GM12891 (cell line): ENCODE measurements at regions not wholly inside any gene's neighbourhood (a gene's known extent, or its start where the extent isn't known, plus 50 kb on each side); places are given as distances from the start of the nearest gene placed in this dataset.

ENCODE experiments used
- DNase-seq: peaks from one replicate; pipeline ENCODE4 v3.0.0; 2011; ENCODE audit warnings: low spot score; ENCODE audit not compliant: insufficient read length
- FAIRE-seq: peaks from 2 replicates; lab custom pipeline; 2011; peaks lifted over from hg19 to GRCh38; lab: Jason Lieb, UNC
- PAX5 ChIP-seq: IDR thresholded peaks from 2 replicates; pipeline ENCODE4 v1.6.1; 2011; ENCODE audit warnings: low read length, moderate library complexity, mild to moderate bottlenecking; ENCODE audit not compliant: insufficient read depth, severe bottlenecking
- POLR2A ChIP-seq: IDR thresholded peaks from 2 replicates; pipeline ENCODE4 v1.6.1; 2011; ENCODE audit warnings: low read depth, low read length, control low read depth
- POLR2AphosphoS5 ChIP-seq: IDR thresholded peaks from 2 replicates; pipeline ENCODE4 v1.6.1; 2011; ENCODE audit warnings: low read depth, low read length, control low read depth
- POU2F2 ChIP-seq: IDR thresholded peaks from 2 replicates; pipeline ENCODE4 v1.6.1; 2011; ENCODE audit warnings: low read depth, mild to moderate bottlenecking, control low read depth, low read length, moderate library complexity
- SPI1 ChIP-seq: IDR thresholded peaks from 2 replicates; pipeline ENCODE4 v1.6.1; 2011; ENCODE audit warnings: low read depth, low read length, control low read depth
- TAF1 ChIP-seq: IDR thresholded peaks from 2 replicates; pipeline ENCODE4 v1.6.1; 2011; ENCODE audit warnings: low read depth, low read length, control low read depth

DNA sequence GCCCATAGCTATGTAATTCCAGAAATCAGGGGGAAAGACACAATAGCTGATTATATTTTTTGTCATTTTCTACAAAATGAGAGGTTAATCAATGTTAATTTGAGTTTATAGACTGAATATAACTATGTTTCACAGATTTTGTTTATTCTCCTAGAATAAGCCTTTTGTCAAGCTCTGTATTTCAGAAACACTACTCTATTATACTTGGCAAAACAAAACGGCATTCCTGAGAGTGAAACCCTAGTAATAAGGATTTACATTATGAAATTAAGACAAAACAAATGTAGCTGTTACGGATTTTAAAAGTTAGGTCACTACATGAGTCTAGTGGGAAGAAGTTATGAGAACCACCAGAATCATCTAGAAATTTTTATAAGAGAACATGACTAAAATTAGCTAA lies 334.2 kb downstream of the KLF12 start:
- FAIRE-seq (no peak), DNase-seq (no peak)
- TF ChIP-seq SPI1 (no peak), POLR2AphosphoS5 (no peak), TAF1 (no peak), POU2F2 (no peak), PAX5 (no peak), POLR2A (no peak)

DNA sequence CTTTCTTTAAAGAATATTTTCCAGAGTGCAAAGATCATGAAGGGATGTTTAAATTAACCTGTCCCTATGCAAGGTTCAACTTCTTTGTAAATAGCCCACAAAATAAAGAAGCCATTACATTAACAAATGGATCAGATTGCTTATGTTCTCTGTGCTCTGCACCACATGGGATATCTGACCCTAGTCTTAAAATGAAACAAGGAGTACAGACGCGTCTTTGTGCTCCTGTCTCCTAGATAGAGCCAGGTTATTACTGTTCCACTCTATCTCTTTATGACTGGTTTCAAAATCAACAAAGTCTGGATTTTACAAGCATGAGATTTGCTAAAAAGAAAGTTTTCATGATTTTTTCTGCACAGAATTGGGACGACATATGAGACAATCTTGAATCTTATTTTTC lies 339.4 kb downstream of the KLF12 start:
- no peak for DNase-seq
- no peak for FAIRE-seq
- TF ChIP-seq PAX5, result no peak
- TF ChIP-seq TAF1, result no peak

DNA sequence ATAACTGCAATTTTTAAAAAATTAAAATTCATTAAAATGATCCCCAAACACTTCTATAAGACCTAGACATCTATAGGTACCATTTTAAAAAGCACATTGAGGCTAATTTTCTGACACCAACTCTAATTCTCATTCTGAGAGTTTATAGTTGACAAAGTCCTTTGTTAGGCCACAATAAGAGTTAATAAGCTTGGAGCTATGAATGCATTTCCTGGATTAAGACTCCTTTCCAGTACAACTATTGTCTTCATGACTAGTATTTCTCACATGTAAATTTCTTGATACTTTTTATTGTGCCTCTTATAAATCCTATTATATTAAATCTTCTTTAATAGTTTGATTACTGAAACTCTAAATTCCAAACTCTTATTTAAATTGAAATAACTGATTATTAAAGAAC lies 340.8 kb downstream of the KLF12 start:
- no peak for DNase-seq
- TF ChIP-seq POLR2AphosphoS5 (no peak), TAF1 (no peak), POU2F2 (no peak), SPI1 (no peak), POLR2A (no peak), PAX5 (no peak)
- no peak for FAIRE-seq

DNA sequence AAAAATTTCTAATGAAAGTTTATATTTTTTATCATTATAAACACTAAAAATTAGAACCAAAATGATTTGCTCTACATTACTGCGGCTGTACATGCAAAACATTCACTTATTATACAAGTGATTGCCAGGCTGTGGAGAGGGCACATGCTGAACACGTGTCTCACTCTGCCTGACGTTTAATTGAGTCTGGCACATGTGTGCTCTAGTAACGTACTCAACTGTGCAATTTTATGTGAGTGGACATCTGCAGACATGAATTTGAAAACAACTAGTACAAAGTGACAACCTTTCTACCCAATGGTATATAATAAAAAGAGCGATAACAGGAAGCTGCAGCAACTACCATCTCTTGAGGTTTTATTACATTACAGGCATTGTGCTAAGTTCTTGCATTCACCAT lies 341.4 kb downstream of the KLF12 start:
- no peak for DNase-seq
- no peak for TF ChIP-seq TAF1
- no peak for TF ChIP-seq POLR2AphosphoS5
- TF ChIP-seq POLR2A, result no peak
- TF ChIP-seq POU2F2, result no peak
- TF ChIP-seq PAX5, result no peak
- no peak for TF ChIP-seq SPI1
- no peak for FAIRE-seq

DNA sequence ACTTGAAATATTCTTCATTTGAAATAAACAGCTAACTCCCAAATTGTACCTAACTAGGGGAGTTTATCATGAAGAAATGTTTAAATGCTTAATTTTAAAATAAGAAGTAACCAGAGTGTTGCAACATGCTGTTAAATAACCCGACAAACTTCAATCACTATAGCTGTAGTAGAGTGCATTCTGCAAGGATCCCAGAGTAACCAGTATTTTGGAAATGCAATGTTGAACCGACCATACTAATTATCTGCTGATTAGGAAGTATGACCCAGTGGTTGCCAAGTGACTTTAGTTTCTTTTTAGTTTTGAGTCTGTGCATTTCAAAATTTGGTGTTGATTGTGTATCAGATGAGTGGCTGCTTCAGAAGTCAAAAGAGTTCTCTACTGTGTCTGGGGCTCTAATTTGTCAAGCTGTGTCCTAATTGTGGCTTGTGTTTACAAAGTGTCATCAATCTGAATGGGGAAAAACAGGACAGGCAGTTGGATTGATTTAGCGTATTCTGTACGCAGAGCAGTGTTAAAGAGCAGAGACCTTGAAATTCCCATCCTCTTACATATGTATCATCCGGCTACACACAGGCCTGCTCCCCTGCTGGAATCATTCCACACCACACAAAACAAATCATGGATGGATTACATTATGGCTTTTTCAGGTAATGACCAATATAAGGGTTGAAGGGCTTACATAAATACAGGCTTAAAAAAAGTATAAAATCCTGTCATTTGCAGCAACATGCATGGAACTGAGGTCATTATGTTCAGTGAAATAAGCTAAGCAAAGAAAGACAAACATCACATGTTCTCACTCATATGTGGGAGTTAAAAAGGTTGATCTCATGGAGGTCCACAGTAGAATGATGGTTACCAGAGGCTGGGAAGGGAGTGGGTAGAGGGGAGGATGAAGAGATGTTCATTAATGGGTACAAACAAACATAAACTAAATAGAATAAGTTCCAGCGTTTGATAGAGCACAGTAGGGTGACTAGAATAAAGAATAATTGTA lies 351.5 kb downstream of the KLF12 start:
- TF ChIP-seq SPI1 (no peak), POLR2AphosphoS5 (no peak), PAX5 (no peak), TAF1 (no peak), POU2F2 (no peak)
- DNase-seq (no peak), FAIRE-seq (no peak)

DNA sequence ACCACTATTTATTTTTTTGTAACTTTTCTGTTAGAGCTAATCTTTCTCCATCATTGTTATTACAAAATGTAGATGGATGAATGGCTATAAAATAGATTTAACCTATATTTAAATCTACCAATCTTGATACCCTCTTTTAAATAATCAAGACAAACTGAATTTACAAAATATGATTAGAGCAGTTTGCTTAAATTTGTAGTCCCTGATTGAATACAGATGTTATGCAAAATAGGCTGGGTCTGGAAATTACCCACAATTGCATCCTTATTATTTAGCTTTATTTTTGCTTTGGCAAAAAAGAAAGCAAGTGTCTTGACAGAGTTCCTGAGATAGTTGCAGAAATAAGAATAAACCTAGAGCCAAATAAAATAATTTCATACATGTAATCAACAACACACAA lies 352.8 kb downstream of the KLF12 start:
- TF ChIP-seq POU2F2 (no peak), SPI1 (no peak), PAX5 (no peak), TAF1 (no peak), POLR2A (no peak), POLR2AphosphoS5 (no peak)
- FAIRE-seq (no peak), DNase-seq (no peak)

DNA sequence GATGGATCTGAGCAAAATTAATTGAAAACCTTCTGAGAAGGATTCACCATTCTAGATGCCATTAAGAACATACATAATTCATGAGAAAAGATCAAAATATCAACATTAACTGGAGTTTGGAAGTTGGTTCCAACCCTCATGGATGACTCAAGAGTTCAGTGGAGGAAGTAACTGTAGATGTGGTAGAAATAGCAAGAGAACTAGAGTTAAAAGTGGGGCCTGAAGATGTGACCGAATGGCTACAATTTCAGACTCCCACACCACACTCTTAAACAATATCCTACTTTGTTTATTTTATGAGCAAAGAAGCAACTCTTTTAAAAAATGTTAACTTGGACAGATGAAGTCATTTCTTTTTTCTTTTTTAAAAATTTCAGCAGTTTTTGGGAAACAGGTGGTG lies 354.3 kb downstream of the KLF12 start:
- TF ChIP-seq POLR2A (no peak), POU2F2 (no peak), SPI1 (no peak), PAX5 (no peak), TAF1 (no peak), POLR2AphosphoS5 (no peak)
- DNase-seq (no peak), FAIRE-seq (no peak)

DNA sequence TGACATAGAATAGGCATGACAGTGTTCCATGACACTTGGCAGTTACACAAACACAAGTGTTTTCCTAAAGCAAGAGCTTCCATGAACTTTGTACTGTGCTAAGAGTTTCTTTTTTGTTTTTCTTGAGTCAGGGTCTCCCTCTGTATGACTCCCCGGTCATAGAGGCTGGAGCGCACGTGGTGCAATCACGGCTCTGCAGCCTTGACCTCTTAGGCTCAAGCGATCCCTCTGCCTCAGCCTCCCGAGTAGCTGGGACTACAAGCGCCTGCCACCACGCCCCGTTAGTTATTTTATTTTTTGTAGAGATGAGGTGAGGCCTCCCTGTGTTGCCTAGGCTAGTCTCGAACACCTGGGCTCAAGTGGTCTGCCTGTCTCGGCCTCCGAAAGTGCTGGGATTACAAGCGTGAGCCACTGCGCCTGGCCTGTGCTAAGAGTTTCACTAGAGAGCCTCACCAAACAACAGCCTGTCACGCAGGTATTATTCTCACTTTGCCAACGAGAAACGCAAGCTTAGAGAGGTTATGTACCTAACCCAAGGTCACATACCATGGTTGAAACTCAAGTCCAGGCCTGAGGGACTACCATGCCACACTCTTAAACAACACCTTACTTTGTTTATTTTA lies 355.9 kb downstream of the KLF12 start:
- DNase-seq (no peak), FAIRE-seq (no peak)
- TF ChIP-seq SPI1 (no peak), TAF1 (no peak), POLR2A (no peak), POU2F2 (no peak), PAX5 (no peak)

DNA sequence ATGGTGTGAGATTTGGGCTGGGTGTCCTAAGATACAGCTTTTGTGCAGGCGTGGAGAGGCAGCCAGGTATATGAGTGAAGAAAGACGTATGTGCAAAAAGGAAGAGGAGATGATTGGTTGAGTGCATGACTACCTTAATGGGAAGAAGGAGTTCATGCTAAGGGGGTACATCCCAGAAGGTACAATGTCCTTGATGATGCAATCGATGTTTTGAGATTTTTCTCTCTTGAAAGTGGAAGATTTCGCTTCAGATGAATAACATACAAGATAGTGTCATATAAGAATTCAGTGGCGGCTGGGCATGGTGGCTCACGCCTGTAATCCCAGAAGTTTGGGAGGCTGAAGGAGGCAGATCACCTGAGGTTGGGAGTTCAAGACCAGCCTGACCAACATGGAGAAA lies 357.1 kb downstream of the KLF12 start:
- TF ChIP-seq SPI1 (no peak), POLR2AphosphoS5 (no peak), POLR2A (no peak), POU2F2 (no peak), PAX5 (no peak), TAF1 (no peak)
- no peak for DNase-seq
- FAIRE-seq, result no peak
